ENCODE measurements at regions not wholly inside any gene's neighbourhood (a gene's known extent, or its start where the extent isn't known, plus 50 kb on each side); places are given as distances from the start of the nearest gene placed in this dataset.

DNA sequence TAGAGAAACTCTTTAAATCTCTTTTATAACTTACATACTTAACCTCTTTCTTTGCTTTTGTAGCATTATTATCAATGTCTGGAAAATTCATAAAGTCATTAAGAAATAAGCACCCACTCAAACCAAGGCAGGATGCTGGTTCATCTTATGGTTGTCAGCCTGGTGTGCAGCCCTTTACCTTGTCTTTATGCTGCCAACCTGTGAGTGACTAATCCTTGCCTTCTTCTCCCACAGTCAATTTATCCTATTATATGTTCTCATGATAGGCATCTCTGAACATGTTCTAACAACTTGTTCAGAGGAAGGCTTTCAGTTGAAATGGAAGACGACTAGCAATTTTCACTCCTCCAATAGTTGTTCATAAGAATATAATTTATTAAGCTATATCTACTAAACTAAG is 186.9 kb upstream of the CAND1 start:
- in situ Hi-C loops (cut with HindIII; ENCODE audit: low pct_unique_long_range_greater_than_20kb, low sequenced_read_pairs): no loop called here
- ChIA-PET POLR2A (no interaction called here), CTCF (no interaction called here)
- no TSS peak for BruUV-seq (replicated peaks)
- Histone ChIP-seq H3K36me3 (ENCODE audit: control insufficient read depth, insufficient read depth, low read length) (no peaks in the 10 kb centered on the region), H3K4me3 (ENCODE audit: low read depth in 2 of 2, low read length in 2 of 2) (no peak overlapping the region), H3K27ac (ENCODE audit: low read length) (no peak overlapping the region), H3K4me1 (ENCODE audit: control insufficient read depth, insufficient read depth, low read length) (no peaks in the 10 kb centered on the region), H3K27me3 (ENCODE audit: control insufficient read depth, insufficient read depth, low read length) (peaks cover 3% of the 10 kb centered on the region), H3K9me3 (ENCODE audit: control insufficient read depth, insufficient read depth, low read depth, low read length) (no peaks in the 10 kb centered on the region)
- no peak for TF ChIP-seq SIN3A (IDR thresholded peaks at IDR 0.05; ENCODE audit: borderline replicate concordance, insufficient read depth, low read depth, low read length)
- TF ChIP-seq TCF7L2 (IDR thresholded peaks at IDR 0.05; ENCODE audit: low read depth, low read length): no peak
- TF ChIP-seq, protein P1, sequence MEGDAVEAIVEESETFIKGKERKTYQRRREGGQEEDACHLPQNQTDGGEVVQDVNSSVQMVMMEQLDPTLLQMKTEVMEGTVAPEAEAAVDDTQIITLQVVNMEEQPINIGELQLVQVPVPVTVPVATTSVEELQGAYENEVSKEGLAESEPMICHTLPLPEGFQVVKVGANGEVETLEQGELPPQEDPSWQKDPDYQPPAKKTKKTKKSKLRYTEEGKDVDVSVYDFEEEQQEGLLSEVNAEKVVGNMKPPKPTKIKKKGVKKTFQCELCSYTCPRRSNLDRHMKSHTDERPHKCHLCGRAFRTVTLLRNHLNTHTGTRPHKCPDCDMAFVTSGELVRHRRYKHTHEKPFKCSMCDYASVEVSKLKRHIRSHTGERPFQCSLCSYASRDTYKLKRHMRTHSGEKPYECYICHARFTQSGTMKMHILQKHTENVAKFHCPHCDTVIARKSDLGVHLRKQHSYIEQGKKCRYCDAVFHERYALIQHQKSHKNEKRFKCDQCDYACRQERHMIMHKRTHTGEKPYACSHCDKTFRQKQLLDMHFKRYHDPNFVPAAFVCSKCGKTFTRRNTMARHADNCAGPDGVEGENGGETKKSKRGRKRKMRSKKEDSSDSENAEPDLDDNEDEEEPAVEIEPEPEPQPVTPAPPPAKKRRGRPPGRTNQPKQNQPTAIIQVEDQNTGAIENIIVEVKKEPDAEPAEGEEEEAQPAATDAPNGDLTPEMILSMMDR (IDR thresholded peaks at IDR 0.05): no peak
- TF ChIP-seq POLR2AphosphoS5 (IDR thresholded peaks at IDR 0.05; ENCODE audit: low read depth, low read length): no peak
- TF ChIP-seq, protein P2, sequence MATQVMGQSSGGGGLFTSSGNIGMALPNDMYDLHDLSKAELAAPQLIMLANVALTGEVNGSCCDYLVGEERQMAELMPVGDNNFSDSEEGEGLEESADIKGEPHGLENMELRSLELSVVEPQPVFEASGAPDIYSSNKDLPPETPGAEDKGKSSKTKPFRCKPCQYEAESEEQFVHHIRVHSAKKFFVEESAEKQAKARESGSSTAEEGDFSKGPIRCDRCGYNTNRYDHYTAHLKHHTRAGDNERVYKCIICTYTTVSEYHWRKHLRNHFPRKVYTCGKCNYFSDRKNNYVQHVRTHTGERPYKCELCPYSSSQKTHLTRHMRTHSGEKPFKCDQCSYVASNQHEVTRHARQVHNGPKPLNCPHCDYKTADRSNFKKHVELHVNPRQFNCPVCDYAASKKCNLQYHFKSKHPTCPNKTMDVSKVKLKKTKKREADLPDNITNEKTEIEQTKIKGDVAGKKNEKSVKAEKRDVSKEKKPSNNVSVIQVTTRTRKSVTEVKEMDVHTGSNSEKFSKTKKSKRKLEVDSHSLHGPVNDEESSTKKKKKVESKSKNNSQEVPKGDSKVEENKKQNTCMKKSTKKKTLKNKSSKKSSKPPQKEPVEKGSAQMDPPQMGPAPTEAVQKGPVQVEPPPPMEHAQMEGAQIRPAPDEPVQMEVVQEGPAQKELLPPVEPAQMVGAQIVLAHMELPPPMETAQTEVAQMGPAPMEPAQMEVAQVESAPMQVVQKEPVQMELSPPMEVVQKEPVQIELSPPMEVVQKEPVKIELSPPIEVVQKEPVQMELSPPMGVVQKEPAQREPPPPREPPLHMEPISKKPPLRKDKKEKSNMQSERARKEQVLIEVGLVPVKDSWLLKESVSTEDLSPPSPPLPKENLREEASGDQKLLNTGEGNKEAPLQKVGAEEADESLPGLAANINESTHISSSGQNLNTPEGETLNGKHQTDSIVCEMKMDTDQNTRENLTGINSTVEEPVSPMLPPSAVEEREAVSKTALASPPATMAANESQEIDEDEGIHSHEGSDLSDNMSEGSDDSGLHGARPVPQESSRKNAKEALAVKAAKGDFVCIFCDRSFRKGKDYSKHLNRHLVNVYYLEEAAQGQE (IDR thresholded peaks at IDR 0.05; ENCODE audit: insufficient read depth in 1 of 2, low read depth in 2 of 2, low read length in 1 of 2): no peak
- intact Hi-C loops (cut with micrococcal nuclease; ENCODE audit: unreplicated experiment): no loop called here
- no peak for DNase-seq (ENCODE audit: low read depth, low spot score)
- ATAC-seq: no peak

DNA sequence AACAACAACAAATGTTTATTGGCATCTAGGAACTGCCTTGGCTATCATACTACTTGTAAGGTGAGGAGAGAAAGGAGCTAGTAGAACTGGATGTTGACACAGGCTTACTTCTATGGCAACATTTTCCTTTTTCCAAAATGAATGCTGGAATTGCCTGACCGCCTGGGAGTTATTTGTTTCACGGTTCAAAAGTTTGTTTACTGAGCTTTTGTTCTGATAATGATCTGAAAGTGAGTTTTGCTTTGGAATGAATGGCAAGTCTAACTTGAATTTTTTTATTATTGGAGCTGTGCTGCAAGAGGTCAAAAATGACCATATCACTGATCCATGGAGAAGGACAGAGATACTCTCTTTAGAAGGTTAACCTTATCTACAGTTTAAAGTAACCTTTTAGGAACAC is 183.5 kb upstream of the CAND1 start:
- 0 out of 2 replicates have a peak, but pooled peaks cover 2% of the 10 kb centered on the region for H3K27me3 ChIP-seq (ENCODE audit: control insufficient read depth, insufficient read depth, low read length)
- no peaks in the 10 kb centered on the region for H3K4me1 ChIP-seq (ENCODE audit: control insufficient read depth, insufficient read depth, low read length)
- ChIA-PET CTCF (interaction anchor here (0.7 kb wide), 1 partner anchor 88 kb away, joined by 3 read pairs; no protein-coding TSS in a partner anchor), POLR2A (no interaction called here)
- no peaks in the 10 kb centered on the region for H3K36me3 ChIP-seq (ENCODE audit: control insufficient read depth, insufficient read depth, low read length)
- intact Hi-C loops (cut with micrococcal nuclease; ENCODE audit: unreplicated experiment): no loop called here
- H3K27ac ChIP-seq (ENCODE audit: low read length): no peak overlapping the region
- no peak for ATAC-seq
- BruUV-seq (replicated peaks): no TSS peak
- TF ChIP-seq TCF7L2 (IDR thresholded peaks at IDR 0.05; ENCODE audit: low read depth, low read length) (no peak), POLR2AphosphoS5 (IDR thresholded peaks at IDR 0.05; ENCODE audit: low read depth, low read length) (no peak), SIN3A (IDR thresholded peaks at IDR 0.05; ENCODE audit: borderline replicate concordance, insufficient read depth, low read depth, low read length) (no peak)
- TF ChIP-seq, protein P1 (IDR thresholded peaks at IDR 0.05): no peak
- TF ChIP-seq, protein P2 (IDR thresholded peaks at IDR 0.05; ENCODE audit: insufficient read depth in 1 of 2, low read depth in 2 of 2, low read length in 1 of 2): no peak
- no peak overlapping the region for H3K4me3 ChIP-seq (ENCODE audit: low read depth in 2 of 2, low read length in 2 of 2)
- no peaks in the 10 kb centered on the region for H3K9me3 ChIP-seq (ENCODE audit: control insufficient read depth, insufficient read depth, low read depth, low read length)
- in situ Hi-C loops (cut with HindIII; ENCODE audit: low pct_unique_long_range_greater_than_20kb, low sequenced_read_pairs): no loop called here
- no peak for DNase-seq (ENCODE audit: low read depth, low spot score)

Data from Panc1 (cell line).